ENCODE measurements at regions not wholly inside any gene's neighbourhood (a gene's known extent, or its start where the extent isn't known, plus 50 kb on each side); places are given as distances from the start of the nearest gene placed in this dataset.

DNA sequence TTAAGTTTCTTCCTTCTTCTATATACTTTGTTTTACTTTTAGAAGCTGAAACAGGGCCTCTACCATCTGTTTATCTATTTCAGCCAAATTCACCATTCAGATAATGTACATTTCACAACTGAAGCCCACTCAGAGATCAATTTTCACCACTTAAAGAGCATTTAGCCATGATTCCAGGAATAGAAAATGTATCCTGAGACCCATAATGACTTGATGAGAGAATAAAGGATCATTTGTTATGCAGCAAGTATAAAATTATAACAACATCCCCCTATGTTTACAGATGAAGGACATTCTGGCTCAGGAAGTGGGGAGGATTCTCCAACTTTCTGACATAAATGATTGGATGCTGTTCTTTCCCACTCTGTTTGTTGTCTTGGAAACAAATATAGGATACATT lies 962.1 kb upstream of the EEF2KMT start:
- no peak for DNase-seq (ENCODE audit: low spot score)

DNA sequence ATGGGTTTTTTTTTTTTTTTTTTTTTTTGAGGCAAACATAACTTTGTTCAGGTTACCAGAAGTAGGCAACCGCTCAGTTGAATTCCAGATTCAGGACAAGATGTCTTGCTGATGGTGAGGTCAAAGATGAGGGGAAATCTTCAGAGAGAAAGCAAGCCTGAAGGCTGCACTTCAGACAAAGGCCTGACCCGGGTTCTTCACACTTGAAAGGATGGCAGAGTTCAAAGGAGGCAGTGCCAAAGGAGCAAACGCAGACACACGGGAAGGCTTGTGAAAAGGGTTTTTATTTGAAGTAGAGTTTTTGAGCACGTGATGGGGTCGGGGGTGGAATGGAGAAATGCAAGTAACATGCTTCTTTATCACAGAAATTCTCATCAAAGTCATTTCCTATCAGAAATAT lies 960.2 kb upstream of the EEF2KMT start:
- no peak for DNase-seq (ENCODE audit: low spot score)

DNA sequence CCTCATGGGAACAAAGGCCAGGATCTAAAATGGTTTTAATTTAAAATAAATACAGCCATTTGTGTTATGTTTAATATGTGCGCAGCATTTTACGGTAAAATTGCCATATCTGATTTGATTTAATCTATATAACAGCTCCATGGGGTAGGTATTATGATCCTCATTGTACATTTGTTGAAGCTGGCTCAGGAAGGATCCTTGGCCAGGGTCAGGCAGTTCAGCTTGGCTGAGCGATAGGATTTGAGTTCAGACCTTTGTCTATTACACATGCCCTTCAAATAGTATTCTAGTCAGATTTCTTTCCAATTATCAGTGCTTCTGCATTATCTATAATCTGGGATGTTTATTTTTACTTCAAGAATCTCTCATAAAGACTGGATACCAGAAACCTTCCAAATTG lies 950.4 kb upstream of the EEF2KMT start:
- DNase-seq (ENCODE audit: low spot score): no peak

DNA sequence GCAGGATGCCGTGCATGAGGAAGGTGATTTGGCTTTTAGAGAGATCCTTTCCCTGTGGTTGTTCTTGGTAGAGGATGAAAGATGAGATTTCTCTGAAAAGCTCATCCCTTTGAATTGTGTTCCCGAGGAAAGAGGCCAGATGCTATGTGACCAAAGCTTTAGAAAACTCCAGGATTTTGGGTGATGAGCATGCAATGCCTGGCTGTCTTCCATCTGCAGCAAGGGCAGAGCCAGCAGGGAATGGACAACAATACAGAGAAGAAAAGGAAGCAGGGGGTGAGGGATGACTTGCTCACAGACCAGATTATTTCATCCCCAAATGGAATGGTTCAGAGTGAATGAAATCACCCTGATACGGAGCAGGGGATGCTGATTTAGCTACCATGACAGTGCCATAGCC lies 949.7 kb upstream of the EEF2KMT start:
- DNase-seq (ENCODE audit: low spot score): no peak

DNA sequence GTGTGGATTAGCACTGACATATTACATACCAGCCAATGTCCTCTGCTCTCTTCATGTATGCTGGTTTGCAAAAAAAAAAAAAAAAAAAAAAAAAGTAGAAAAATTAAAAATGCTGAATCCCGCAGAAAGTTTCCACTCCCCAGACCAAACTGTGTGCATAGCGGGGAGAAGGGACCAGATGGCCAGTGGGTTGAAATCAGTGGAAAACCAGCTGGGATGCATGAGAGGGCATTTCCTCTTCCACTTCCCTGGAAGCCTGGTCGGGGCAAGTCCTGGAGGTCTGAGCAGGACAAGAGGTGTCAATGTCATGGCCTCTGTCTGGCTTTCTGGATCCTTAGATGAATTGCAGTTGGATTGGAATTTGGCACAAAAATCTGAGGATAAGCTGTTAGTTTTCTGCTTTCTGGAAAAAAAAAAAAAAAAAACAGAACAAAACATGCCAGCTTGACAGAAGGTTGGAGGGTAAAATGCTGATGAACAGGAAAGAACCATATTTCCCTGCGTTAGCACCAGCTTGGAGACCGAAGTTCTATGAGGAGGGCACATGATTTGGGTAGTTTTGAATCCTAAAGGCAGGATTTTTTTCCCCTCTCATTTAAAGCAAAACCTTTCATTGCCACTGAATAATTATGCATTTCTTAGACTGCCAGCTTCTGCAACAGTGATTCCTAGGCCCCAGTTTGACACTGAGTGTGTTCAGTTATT lies 941.5 kb upstream of the EEF2KMT start:
- DNase-seq (ENCODE audit: low spot score): no peak

DNA sequence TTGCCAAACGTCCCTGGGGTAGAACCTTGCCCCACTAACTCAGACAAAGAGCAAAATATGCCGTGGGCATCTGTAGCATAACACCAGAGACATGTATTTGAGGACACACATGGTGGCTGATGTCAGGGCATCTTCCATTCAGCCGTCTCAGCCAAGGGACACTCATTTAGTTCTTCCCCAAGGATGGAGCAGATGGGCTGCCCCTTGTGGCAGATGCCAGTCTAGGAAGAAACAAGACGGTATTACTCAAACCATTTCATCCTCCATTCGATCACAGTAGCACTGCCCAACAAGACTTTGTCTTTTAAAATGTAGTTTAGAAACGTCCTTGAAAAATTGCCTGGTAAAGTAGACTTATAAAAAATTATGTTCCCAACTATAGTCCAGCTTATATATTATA lies 937.6 kb upstream of the EEF2KMT start:
- DNase-seq (ENCODE audit: low spot score): no peak

DNA sequence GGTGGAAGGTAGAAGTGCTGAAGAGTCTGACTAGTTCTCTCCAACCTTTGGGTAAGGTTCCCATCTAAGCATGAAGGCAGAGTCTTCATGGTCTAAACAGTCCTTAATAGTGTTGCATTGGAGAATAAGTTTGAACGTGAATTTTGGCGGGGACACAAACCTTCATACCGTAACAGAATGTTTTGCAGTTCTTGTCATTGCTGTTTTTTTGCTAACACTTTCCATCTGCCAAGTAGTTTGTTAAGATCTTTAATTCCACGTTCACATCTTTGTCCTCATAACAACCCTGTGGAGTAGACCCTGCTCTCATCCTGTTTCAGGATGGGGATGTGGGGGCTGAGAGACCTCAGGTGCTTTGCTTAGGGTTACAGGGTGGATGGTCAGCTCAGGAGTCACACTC lies 936.9 kb upstream of the EEF2KMT start:
- no peak for DNase-seq (ENCODE audit: low spot score)

DNA sequence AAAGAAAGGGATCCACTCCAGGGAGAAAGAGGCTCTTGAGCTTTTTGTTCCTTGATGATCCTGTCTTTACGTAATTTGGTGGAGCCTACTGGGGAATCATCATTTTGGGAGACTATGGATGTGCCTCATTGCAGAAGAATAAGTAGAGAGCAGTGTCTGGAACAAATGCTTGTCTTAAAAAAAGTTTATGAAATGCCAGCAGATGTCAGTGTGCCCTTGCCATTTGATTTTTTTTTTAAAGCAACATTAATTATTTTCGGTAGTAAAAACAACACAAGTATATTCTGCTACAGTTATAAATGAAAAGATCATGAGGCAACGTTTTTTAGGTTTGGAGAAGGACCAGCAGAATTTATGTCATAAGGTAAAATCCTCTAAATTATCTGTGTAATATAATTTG lies 934.8 kb upstream of the EEF2KMT start:
- no peak for DNase-seq (ENCODE audit: low spot score)

DNA sequence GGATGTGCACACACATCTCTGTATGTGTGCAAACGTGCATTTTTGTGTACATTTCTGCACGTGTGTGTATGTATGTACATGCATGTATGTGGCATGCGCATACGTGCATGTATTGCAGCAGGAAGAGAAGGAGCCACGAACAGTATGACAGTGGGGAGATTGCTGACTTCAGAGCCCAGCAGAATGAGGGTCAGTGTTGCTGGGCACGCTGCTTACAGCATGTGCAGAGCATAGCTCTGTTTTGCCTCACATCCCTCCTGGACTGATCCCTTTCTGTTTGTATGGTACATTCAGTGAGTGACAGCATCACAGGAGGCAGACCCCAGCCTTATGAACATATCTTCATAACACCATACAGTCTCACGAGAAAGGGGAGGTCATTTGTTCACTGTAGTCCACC lies 934.0 kb upstream of the EEF2KMT start:
- DNase-seq (ENCODE audit: low spot score): no peak

DNA sequence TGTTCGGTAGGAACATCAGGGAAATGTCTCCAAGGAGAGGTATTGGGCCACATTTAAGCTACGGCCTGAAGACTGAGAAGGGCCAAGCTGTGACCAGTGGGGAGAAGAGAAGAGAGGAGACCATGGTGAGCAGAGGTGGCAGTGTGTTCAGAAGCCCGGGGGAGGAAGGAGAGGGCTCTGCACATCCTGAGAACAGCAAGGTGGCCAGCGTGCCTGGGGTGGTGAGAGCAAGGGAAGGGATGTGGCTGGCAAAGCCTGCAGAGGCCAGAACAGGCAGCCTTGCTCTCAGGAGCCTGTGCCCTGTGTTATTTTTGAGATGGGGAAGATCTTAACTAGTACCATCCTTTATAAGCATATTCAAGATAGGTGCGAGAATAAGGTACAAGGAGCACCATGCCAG lies 933.5 kb upstream of the EEF2KMT start:
- DNase-seq (ENCODE audit: low spot score): no peak

DNA sequence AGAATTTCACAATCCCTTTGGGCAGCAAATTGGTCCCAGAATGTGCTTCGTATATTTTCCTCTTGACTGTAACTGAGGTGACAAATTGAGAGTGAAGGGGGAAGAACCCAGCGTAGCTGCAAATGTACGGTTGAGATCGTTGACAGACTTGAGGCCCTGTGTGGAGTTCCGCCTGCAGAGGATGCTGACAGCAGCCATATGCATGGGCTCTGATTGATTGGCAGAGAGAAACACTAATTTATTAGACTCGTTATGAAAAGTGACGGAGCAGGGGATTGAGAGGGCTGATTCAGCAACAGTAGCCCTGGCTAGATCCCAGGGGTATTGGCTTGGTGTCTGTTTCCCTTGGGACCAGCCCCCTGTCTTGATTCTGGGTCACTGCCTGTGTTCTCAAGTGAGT lies 930.1 kb upstream of the EEF2KMT start:
- no peak for DNase-seq (ENCODE audit: low spot score)

DNA sequence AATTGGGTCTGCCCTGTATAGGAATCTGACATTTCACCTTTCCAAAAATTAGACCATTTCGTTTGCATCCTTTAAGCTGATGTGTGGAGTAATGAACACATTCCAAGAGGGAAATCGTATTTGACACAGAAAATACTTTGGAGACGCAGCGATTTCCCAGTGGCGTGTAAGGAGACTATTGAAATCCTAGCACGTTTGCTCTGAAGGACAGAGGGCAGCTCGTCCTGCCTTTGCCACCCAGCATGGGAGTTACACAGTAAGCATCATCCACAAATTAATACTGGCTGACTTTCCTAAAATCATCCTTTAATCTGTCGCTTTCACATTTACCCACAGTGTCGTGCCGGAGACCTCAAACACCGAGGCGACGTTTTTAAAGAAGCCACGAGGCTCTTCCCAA lies 925.9 kb upstream of the EEF2KMT start:
- no peak for DNase-seq (ENCODE audit: low spot score)

DNA sequence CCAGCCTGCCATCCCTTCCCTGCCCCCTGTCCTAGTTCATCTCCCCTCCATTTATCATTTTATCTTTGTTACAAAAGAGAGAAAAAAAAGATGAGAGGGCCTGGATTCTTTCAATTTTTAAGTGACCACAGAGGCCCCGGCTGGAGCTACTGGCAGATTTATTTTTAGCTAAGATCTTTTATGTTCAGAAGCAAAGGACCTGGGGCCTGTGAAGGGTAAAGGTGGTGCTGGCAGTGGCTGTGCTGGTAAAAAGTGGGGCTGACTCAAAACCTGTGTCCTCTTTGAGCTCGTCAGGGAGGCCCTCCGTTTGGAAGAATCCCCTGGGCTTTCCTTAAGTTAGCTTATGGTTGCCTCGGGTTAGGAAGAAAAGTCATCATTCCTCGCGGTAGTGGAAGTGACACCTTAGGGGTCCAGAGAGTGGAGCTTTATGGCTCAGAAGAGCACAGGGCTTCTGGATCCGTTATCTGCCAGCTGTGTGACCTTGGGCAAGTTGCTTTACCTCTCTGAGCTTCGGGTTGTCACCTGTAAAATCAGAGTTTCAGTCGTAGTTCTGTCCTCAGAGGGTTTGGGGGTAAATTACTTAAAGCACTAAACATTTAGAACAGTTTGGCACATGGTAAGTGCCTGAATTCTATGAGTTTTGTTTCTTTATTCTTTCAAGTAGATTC lies 923.8 kb upstream of the EEF2KMT start:
- DNase-seq (ENCODE audit: low spot score): no peak

DNA sequence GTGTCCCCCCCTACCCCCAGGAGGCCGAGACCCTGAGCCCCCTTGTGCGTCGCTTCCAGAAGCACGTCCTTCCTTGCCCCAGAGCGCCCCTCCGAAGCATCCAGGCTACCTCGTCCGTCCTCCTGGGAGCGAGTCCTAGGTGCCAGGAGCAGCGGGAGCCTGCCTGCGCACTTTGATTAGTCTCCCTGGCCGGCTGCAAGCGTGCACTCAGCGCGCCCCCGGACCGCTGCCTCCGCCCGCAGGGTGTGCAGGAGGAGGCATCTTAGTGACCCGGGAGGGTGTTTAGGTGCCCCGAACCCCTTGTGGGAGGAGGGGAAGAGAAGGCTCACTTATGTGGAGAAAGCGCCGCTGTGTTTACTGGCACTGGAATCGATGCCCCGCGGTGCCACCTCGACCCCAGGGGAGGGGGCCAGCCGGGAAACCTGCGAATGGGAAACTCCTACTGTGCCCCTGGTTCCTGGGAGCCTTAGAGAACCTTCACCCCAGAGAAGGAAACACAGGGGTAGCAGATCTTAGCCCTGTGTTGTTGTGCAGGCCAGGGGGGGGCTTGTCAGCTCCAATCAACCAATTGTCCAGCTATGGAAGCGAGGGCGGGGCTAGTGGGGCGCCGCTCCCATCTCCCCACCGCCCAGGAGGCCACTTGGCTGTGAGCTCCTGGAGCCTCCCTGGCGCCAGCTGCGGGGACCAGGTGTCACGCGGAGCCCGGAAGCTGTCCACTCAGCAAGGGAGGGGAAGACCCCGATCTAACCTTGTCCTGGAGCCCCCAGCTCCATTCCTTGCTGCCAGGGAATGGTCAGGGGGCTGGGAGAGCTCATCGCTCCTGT lies 922.8 kb upstream of the EEF2KMT start:
- DNase-seq (ENCODE audit: low spot score): no peak

DNA sequence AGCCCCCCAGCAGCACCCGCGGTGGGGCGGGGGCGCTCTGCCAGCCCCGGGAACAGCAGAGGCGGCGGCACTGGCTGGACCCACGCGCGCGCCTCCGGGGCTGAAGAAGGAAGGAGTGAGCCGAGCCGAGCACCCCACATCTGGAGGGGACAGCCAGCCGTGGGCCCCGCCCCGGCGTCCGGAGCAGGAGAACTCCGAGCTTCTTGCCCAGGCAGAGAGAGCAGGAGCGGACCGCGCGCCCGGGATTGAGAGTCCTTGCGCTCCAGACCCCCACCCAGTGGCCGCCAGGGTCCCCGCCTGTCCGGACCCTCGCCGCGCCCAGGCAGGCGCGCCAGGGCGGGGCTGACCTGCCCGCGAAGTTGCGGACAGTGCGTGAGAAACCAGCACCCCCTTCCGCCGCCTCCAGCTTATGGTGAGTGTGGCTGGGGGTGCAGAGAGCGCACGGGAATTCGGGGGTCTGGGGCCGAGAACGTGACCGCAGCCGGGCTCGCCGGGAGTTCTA lies 921.9 kb upstream of the EEF2KMT start:
- no peak for DNase-seq (ENCODE audit: low spot score)

DNA sequence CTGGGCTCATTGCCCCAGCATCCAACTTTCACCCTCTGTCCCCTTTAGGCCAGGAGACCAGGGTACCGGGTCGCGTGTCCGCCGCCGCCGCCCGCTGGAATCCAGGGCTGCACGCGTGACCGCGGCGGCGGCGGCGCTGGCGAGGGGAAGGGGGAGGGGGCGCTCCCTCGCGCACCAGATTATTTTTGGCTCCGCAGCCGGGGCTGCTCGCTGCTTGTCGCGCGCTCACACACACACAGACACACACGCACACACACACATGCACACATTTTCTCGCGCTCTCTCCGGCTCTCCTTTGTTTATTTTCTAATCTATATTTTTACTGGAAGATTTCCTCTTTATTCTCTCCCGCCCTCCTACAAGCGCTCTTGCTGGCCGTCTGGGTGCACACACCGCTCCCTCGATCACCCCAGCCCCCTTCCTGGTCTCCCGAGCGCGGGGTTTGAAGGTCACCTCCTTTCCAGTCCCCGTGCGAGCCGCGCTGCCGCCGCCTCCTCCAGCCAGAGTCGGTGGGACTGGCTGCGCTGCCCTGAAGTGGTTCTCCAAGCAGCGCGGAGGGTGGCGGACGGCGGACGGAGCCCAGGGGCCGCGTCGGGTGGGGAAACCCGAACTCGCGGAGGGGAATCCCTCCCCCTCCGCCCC lies 921.4 kb upstream of the EEF2KMT start:
- DNase-seq (ENCODE audit: low spot score): no peak

DNA sequence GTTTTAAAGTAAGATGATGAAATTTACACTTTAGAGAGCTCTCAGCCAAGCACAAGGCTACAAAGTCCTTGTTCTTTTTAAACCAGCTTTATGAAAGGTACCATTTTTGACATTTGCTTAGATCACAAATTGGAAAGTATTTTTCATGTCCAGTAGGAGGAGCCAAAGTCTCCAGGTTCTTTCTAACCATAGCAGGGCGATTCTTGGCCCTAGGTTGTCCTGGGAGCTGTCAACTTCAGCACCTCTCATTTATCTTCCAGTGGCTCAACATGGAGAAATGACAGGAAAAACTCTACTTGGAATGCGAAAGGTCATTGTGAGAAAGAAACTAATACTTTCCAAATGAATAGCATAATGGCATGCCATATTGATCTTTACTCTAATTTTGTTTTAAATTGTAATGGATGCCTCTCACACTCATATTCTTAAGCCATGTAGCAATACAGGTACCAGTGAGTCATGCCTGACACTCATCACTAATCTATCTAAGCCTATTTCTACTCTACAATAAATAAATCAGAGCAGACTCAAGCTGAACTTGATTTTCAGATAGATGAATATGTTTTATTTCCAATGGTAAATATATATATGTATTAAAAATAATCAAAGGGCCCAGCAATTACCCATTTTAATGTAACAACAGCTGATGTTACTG lies 919.1 kb upstream of the EEF2KMT start:
- DNase-seq (ENCODE audit: low spot score): no peak

DNA sequence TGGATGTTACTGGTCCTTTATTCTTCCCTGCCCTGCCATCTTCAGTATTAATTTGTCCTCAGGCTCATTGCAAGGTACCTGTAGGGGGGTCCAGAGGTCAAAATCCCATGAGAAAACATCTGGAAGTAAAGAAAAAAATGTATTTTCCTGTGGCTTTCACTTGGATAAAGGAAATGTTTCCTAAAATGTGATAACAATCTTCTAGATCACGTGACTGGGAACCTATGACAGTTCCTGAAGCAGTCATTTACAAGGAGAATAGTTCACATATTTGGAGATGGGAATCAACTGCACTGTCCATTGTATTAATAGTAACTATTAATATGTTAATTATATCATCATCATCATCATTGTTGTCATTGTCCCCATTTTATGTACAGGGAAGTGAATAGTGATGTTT lies 915.1 kb upstream of the EEF2KMT start:
- DNase-seq (ENCODE audit: low spot score): no peak

DNA sequence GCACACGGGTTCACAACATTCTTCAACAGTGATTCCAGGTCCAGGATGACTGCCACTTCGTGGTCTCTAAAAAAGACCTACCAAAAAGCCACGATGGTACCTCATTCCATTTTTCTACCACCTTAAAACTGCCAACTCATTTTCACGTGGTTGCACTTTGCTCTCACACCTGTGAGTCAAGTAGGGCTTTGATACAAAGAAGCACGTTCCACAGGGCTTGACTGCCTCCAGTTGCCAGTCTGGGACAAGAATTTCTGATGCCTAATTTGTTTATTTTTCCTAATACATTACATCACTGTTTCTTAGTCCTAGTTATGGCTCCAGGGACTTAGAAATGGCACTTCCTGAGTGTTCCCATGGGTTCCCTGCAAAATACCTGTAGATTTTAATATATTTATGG lies 911.6 kb upstream of the EEF2KMT start:
- DNase-seq (ENCODE audit: low spot score): no peak

DNA sequence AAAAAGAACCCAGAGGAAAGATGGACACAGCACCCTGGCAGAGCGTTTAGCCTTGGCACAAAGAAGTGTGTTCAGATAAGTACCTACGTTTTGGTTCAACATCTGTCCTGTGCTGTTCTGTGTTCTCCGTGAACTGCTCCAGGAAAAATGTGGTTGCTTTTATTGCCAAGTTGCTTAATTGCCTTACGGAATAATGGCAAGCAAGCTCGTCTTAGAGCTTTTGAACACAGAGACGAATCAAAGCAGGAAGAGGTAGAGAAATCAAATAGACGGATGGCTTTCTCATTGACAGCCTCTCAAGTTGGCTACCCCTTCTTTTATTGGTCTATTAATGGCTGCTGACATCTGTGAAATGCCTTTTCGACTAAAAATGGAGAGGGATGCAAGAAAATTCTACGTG lies 911.1 kb upstream of the EEF2KMT start:
- DNase-seq (ENCODE audit: low spot score): no peak

DNA sequence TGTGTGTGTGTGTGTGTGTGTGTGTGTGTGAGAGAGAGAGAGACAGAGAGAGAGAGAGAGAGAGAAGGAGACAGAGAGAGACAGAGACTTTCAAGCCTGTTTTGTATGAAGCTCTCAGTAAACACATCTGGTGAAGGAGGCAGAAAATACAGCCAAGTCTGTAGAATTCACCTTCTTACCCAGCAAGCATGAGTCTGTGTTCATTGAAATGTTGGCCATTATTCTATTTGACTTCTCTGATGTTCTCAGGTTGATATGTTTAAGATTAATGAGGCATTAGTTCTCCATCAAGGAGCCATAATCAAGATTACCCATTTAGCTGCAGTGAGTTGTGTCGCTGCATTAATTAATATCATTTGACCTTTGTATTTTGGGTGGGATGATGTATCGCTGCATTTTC lies 895.8 kb upstream of the EEF2KMT start:
- no peak for DNase-seq (ENCODE audit: low spot score)

DNA sequence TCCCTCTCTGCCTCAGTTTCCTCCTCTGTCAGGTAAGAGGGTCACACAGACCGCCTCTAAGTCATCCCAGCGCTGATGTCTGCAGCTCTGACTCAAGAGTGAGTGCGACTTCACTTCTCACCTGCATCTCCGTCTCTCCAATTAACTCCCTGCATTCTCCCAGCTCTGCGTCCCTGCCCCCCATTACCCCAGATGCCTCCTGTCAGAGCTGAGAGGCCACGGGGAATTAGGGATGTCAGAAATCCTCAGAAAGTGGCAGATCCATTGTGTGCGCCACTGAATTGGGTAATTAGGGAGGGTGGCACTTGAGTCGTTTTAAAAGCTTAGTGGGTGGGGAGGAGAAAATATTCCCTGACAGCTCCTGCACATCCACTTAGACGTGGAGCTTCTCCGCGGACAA lies 885.4 kb upstream of the EEF2KMT start:
- DNase-seq (ENCODE audit: low spot score): no peak

Data from left forelimb (tissue), 1 donor.